Right lobe of liver (tissue), 6 donors: ENCODE measurements at regions not wholly inside any gene's neighbourhood (a gene's known extent, or its start where the extent isn't known, plus 50 kb on each side); places are given as distances from the start of the nearest gene placed in this dataset.

ENCODE experiments used
- ATAC-seq, 4 donors: fragments of 200-7000 bp; cut with Tn5 transposase; one replicate each; pipeline ENCODE4 v1.9.1; 2020; ENCODE audit warnings: mild to moderate bottlenecking in 4 of 4, moderate library complexity in 4 of 4
- DNase-seq, 3 donors: peaks; one replicate each; pipeline ENCODE4 v3.0.0-alpha.2; 2020
- H3K27ac ChIP-seq, 3 donors: fragments of 200-600 bp; one replicate each; pipeline ENCODE4 v1.8.0; 2022
- H3K27me3 ChIP-seq, 2 donors: fragments of 200-600 bp; one replicate each; pipeline ENCODE4 v1.8.0; 2022
- H3K36me3 ChIP-seq, 4 donors: fragments of 200-600 bp; sonication (generic) in 1 of 4; one replicate each; pipeline versions ENCODE4 v1.5.1 to v1.8.0; 2017 to 2022; ENCODE audit warnings: control low read depth in 1 of 4
- H3K4me1 ChIP-seq, 4 donors: fragments of 200-600 bp; sonication (generic) in 1 of 4; one replicate each; pipeline versions ENCODE4 v1.5.1 to v1.8.0; 2017 to 2022; ENCODE audit warnings: control low read depth in 1 of 4
- H3K4me3 ChIP-seq, 3 donors: fragments of 200-600 bp; one replicate each; pipeline ENCODE4 v1.8.0; 2022
- H3K9me3 ChIP-seq, 4 donors: fragments of 200-600 bp; sonication (generic) in 1 of 4; one replicate each; pipeline versions ENCODE4 v1.5.1 to v1.8.0; 2017 to 2022; ENCODE audit warnings: control low read depth in 1 of 4
- POLR2A ChIP-seq: fragments of 450-650 bp; IDR thresholded peaks from one replicate; pipeline ENCODE4 v1.6.1; 2017; ENCODE audit warnings: antibody characterized with exemption, mild to moderate bottlenecking
- WGBS: methylation state at CpG from one replicate; pipeline ENCODE4 v1.1.6; 2018; ENCODE audit warnings: low coverage, low lambda C conversion rate; ENCODE audit not compliant: insufficient coverage; ENCODE audit errors: missing lambda C conversion rate; 5-methylcytosine and 5-hydroxymethylcytosine counted together
- intact Hi-C, 2 donors: fragments of 100-400 bp; cut with DNase I; formaldehyde crosslinking; loops; one replicate each; pipeline versions ENCODE4 v1.11.2 to v1.14.1; 2022
- TF ChIP-seq, protein P1 (sequence below), 4 donors: fragments of 200-600 bp in 3 of 4; fragments of 450-650 bp in 1 of 4; IDR thresholded peaks; one replicate each; pipeline versions ENCODE4 v1.5.1 to v1.8.0; 2016 to 2022; ENCODE audit warnings: antibody characterized with exemption in 4 of 4, mild to moderate bottlenecking in 2 of 4
- donor health status: DM: no; HTN: yes; CAD: no.
- donor health status: DM: no; HTN: no; CAD: no.
- donor health status: DM: no; HTN: no; CAD: no.
- donor health status: DM: no; HTN: yes; CAD: no.
- donor health status: DM: no; HTN: yes; CAD: no.

- no peaks in the 10 kb centered on the region for H3K27me3 ChIP-seq
- H3K9me3 ChIP-seq, result no peaks in the 10 kb centered on the region
- no peak for DNase-seq
- no peaks in the 10 kb centered on the region for H3K36me3 ChIP-seq
- no peak for ATAC-seq
- intact Hi-C loops, result no loop called here
- no peaks in the 10 kb centered on the region for H3K4me1 ChIP-seq
- TF ChIP-seq, protein P1, sequence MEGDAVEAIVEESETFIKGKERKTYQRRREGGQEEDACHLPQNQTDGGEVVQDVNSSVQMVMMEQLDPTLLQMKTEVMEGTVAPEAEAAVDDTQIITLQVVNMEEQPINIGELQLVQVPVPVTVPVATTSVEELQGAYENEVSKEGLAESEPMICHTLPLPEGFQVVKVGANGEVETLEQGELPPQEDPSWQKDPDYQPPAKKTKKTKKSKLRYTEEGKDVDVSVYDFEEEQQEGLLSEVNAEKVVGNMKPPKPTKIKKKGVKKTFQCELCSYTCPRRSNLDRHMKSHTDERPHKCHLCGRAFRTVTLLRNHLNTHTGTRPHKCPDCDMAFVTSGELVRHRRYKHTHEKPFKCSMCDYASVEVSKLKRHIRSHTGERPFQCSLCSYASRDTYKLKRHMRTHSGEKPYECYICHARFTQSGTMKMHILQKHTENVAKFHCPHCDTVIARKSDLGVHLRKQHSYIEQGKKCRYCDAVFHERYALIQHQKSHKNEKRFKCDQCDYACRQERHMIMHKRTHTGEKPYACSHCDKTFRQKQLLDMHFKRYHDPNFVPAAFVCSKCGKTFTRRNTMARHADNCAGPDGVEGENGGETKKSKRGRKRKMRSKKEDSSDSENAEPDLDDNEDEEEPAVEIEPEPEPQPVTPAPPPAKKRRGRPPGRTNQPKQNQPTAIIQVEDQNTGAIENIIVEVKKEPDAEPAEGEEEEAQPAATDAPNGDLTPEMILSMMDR (IDR thresholded peaks at IDR 0.05), result no peak
- TF ChIP-seq POLR2A, result no peak
- no peak overlapping the region for H3K4me3 ChIP-seq
- no peak overlapping the region for H3K27ac ChIP-seq
Measured at GRCh38 chr5:50927953-50928352, 261.5 kb downstream of the PARP8 start.

- Histone ChIP-seq H3K9me3 (no peaks in the 10 kb centered on the region), H3K36me3 (no peaks in the 10 kb centered on the region), H3K4me1 (no peaks in the 10 kb centered on the region), H3K27ac (no peak overlapping the region), H3K27me3 (no peaks in the 10 kb centered on the region), H3K4me3 (no peak overlapping the region)
- 30% methylated on average over 3 of the region's 3 CpGs for WGBS
- ATAC-seq, result no peak
- DNase-seq, result no peak
- intact Hi-C loops, result no loop called here
- TF ChIP-seq, protein P1 (IDR thresholded peaks at IDR 0.05), result no peak
Measured at GRCh38 chr5:50929174-50929573, 262.7 kb downstream of the PARP8 start.

DNA sequence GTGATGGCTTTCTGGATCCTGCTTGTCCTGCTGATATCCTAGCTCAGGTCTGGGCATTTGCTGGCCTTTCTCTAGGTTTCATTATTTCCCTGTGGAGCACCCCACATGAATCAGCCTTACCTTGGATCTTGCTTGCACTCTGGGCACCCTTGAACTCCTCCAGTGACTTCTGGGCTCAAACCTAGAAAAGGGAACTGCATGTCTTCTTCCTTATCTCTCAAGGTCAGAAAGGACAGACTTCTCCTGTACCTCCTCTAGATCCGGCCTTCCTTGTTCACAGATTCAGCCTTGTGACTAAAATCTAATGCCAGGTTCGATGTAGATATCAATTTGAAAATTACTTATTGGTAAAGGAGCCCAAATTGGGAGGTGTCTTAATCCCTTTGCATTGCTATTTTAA, 267.9 kb downstream of the PARP8 start:
- Histone ChIP-seq H3K4me3 (no peak overlapping the region), H3K9me3 (no peaks in the 10 kb centered on the region), H3K27me3 (no peaks in the 10 kb centered on the region), H3K27ac (no peak overlapping the region), H3K4me1 (no peaks in the 10 kb centered on the region), H3K36me3 (no peaks in the 10 kb centered on the region)
- TF ChIP-seq POLR2A, result no peak
- TF ChIP-seq, protein P1 (IDR thresholded peaks at IDR 0.05), result no peak
- 35% methylated on average over 2 of the region's 2 CpGs for whole genome bisulfite sequencing
- intact Hi-C loops, result no loop called here
- DNase-seq, result no peak
- no peak for ATAC-seq

GRCh38 chr5:50945139-50945538, 278.7 kb downstream of the PARP8 start:
- ATAC-seq, result peak in 1 of 4 donors; percentile 13
- intact Hi-C loops, result no loop called here
- TF ChIP-seq POLR2A, result no peak
- TF ChIP-seq, protein P1 (IDR thresholded peaks at IDR 0.05), result no peak

More at GRCh38 chr5:50945139-50945538, 278.7 kb downstream of the PARP8 start:
- H3K27ac ChIP-seq, result no peak overlapping the region
- no peaks in the 10 kb centered on the region for H3K36me3 ChIP-seq
- H3K4me1 ChIP-seq, result no peaks in the 10 kb centered on the region
- H3K27me3 ChIP-seq, result no peaks in the 10 kb centered on the region
- H3K9me3 ChIP-seq, result no peaks in the 10 kb centered on the region
- no peak overlapping the region for H3K4me3 ChIP-seq
- WGBS, result 82% methylated on average over 2 of the region's 2 CpGs
- no peak for DNase-seq
